C1 segment of cervical spinal cord (tissue), 14 donors: ENCODE measurements at regions not wholly inside any gene's neighbourhood (a gene's known extent, or its start where the extent isn't known, plus 50 kb on each side); places are given as distances from the start of the nearest gene placed in this dataset.
"Not testable (repeated sequence)": the region's sequence is repeated elsewhere in the genome, so short reads cannot be mapped to it uniquely, and the experiment has no call there.

Experiments used
- DNase-seq, 14 donors: peaks; one replicate each; lab custom pipeline; 2025; lab: John Stamatoyannopoulos, UW

GRCh38 chr2:140178234-140178633, 1398.0 kb upstream of the NXPH2 start:
- DNase-seq, result peak in 1 of 14 donors; percentile 84

GRCh38 chr2:140177086-140177485, 1396.9 kb upstream of the NXPH2 start:
- peak in 1 of 14 donors; percentile 78 for DNase-seq

GRCh38 chr2:140173790-140174189, 1393.6 kb upstream of the NXPH2 start:
- no peak for DNase-seq

GRCh38 chr2:140164449-140164848, 1384.3 kb upstream of the NXPH2 start:
- DNase-seq, result no peak

- no peak for DNase-seq
Measured at GRCh38 chr2:140158259-140158658, 1378.1 kb upstream of the NXPH2 start.

GRCh38 chr2:140157816-140158215, 1377.6 kb upstream of the NXPH2 start:
- no peak for DNase-seq

- DNase-seq, result no peak
Measured at GRCh38 chr2:140154706-140155105, 1374.5 kb upstream of the NXPH2 start.

- DNase-seq, result no peak
Measured at GRCh38 chr2:140154271-140154670, 1374.1 kb upstream of the NXPH2 start.

- DNase-seq, result no peak
Measured at GRCh38 chr2:140144611-140145010, 1364.4 kb upstream of the NXPH2 start.

- DNase-seq, result no peak
Measured at GRCh38 chr2:140138736-140139135, 1358.5 kb upstream of the NXPH2 start.

GRCh38 chr2:140136861-140137260, 1356.7 kb upstream of the NXPH2 start:
- peak in 1 of 14 donors; percentile 66 for DNase-seq

GRCh38 chr2:140136366-140136765, 1356.2 kb upstream of the NXPH2 start:
- DNase-seq, result peak in 1 of 14 donors; percentile 84

- no peak for DNase-seq
Measured at GRCh38 chr2:140128909-140129308, 1348.7 kb upstream of the NXPH2 start.

GRCh38 chr2:140122001-140122400, 1341.8 kb upstream of the NXPH2 start:
- DNase-seq, result no peak

- no peak for DNase-seq
Measured at GRCh38 chr2:140117386-140117785, 1337.2 kb upstream of the NXPH2 start.

GRCh38 chr2:140108706-140109475, 1328.7 kb upstream of the NXPH2 start:
- no peak for DNase-seq

GRCh38 chr2:140091926-140092325, 1311.7 kb upstream of the NXPH2 start:
- no peak for DNase-seq

GRCh38 chr2:140086964-140087363, 1306.8 kb upstream of the NXPH2 start:
- no peak for DNase-seq

- DNase-seq, result peak in 1 of 14 donors; percentile 7
Measured at GRCh38 chr2:140085674-140086073, 1305.5 kb upstream of the NXPH2 start.

- no peak for DNase-seq
Measured at GRCh38 chr2:140079038-140079437, 1298.8 kb upstream of the NXPH2 start.

GRCh38 chr2:140076164-140076563, 1296.0 kb upstream of the NXPH2 start:
- no peak for DNase-seq

- not testable (repeated sequence) for DNase-seq
Measured at GRCh38 chr2:140073763-140074162, 1293.6 kb upstream of the NXPH2 start.

GRCh38 chr2:140067661-140068060, 1287.5 kb upstream of the NXPH2 start:
- no peak for DNase-seq

GRCh38 chr2:140064243-140064642, 1284.1 kb upstream of the NXPH2 start:
- no peak for DNase-seq
